Lower leg skin (tissue), 4 donors: ENCODE measurements at regions not wholly inside any gene's neighbourhood (a gene's known extent, or its start where the extent isn't known, plus 50 kb on each side); places are given as distances from the start of the nearest gene placed in this dataset.

ENCODE experiments used
- DNase-seq, 2 donors: peaks; one replicate each; pipeline ENCODE4 v3.0.0-alpha.2; 2019; ENCODE audit warnings: low spot score in 2 of 2
- H3K4me3 ChIP-seq: fragments of 200-600 bp; sonication (generic); 2 replicates; pipeline ENCODE4 v1.5.1; 2017; ENCODE audit warnings: mild to moderate bottlenecking, low read depth; ENCODE audit not compliant: poor library complexity, severe bottlenecking
- CTCF ChIP-seq, 3 donors: fragments of 450-650 bp; IDR thresholded peaks; one replicate each; pipeline ENCODE4 v1.5.1; 2016; ENCODE audit warnings: antibody characterized with exemption in 3 of 3, mild to moderate bottlenecking in 3 of 3, moderate library complexity in 2 of 3
- POLR2A ChIP-seq, 2 donors: fragments of 450-650 bp; IDR thresholded peaks; one replicate each; pipeline ENCODE4 v1.6.1; 2016 to 2017; ENCODE audit warnings: antibody characterized with exemption in 2 of 2, mild to moderate bottlenecking in 1 of 2, moderate library complexity in 1 of 2
- WGBS, 2 donors: methylation state at CpG; one replicate each; pipeline ENCODE4 v1.1.5; 2018; 5-methylcytosine and 5-hydroxymethylcytosine counted together
- intact Hi-C: fragments of 100-400 bp; cut with DNase I; formaldehyde crosslinking; loops from one replicate; pipeline ENCODE4 v1.15.0; 2023; ENCODE audit warnings: low total_unique reads

DNA sequence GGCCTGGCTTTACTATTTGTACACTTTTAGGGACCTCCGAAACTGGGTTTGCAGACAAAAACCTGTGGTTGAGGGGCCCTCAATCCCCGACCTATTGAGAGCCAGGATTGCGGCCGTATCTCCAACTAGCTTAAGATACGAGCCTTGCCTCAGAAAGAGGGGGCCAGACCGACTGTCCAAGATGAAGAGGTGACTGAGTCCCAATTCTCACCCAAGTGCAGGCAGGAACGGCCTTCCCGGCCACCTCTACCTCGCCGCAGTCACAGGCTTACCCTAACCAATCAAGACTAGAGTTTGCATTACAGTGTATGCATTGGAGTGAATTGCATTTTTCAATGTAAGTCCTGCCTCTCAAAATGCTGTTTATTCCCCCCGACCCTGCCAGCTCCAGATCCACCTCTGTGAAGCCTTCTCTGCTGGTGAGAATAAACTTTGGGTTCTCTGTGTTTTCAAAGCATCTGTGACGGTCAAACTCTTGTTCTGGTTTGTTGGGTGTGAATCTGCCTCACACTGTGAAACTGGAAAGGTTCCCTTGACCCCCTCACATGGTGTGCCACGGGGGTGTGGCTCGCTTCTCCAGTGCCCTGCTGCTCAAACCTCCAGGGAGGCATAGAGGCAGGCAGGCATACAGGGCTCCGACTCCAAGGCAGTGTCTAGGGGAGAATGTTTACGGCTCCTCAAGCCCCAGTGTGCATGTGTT, 62.2 kb upstream of the WLS start:
- WGBS, 2 donors: 94% methylated on average over 16 of the region's 16 CpGs

GRCh38 chr1:68293609-68294366, 61.5 kb upstream of the WLS start:
- no peak for DNase-seq
- TF ChIP-seq POLR2A (IDR thresholded peaks at IDR 0.05) (no peak), CTCF (IDR thresholded peaks at IDR 0.05) (no peak)
- no peak overlapping the region for H3K4me3 ChIP-seq
- intact Hi-C loops: no loop called here
- WGBS, 2 donors: 51 to 61% methylated on average over 19 of the region's 19 CpGs

More for the DNA sequence above, 62.2 kb upstream of the WLS start:
- intact Hi-C loops: no loop called here
- H3K4me3 ChIP-seq: no peak overlapping the region
- TF ChIP-seq POLR2A (IDR thresholded peaks at IDR 0.05) (no peak), CTCF (IDR thresholded peaks at IDR 0.05) (no peak)
- no peak for DNase-seq

- DNase-seq: no peak
- H3K4me3 ChIP-seq: no peak overlapping the region
- intact Hi-C loops: no loop called here
- no peak for TF ChIP-seq CTCF (IDR thresholded peaks at IDR 0.05)
- 52 to 54% methylated on average over 5 of the region's 5 CpGs for WGBS, 2 donors
Measured at GRCh38 chr1:68293122-68293521, 60.8 kb upstream of the WLS start.

GRCh38 chr1:68291688-68292384, 59.5 kb upstream of the WLS start:
- intact Hi-C loops: no loop called here
- no peak for DNase-seq
- TF ChIP-seq POLR2A (IDR thresholded peaks at IDR 0.05): no peak
- TF ChIP-seq CTCF (IDR thresholded peaks at IDR 0.05): no peak
- 4 to 30% methylated on average over 2 of the region's 2 CpGs for WGBS, 2 donors
- no peak overlapping the region for H3K4me3 ChIP-seq

DNA sequence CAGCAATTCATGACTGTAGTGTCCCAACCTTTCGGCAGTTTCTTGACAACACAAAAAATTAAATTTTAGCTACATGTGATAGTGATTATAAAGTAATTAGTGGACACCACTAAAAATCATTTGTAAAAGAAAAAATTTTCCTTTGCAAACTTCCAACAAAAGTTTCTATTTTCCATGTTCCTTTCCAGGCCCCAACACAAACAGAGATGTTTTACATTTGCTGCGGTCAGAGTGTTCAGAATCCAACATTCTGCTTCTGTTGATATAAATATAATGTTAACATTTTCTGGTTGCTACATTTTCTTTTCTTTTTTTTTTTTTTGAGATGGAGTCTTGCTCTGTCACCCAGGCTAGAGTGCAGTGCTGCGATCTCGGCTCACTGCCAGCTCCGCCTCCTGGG, 54.9 kb upstream of the WLS start:
- no peak overlapping the region for H3K4me3 ChIP-seq
- intact Hi-C loops: no loop called here
- WGBS, 2 donors: 57 to 86% methylated on average over 5 of the region's 5 CpGs
- TF ChIP-seq POLR2A (IDR thresholded peaks at IDR 0.05) (no peak), CTCF (IDR thresholded peaks at IDR 0.05) (no peak)
- no peak for DNase-seq
